Transverse colon (tissue), 4 donors: ENCODE measurements at regions not wholly inside any gene's neighbourhood (a gene's known extent, or its start where the extent isn't known, plus 50 kb on each side); places are given as distances from the start of the nearest gene placed in this dataset.

Source experiments
- DNase-seq: peaks from one replicate; pipeline ENCODE4 v3.0.0-alpha.2; 2019
- H3K27ac ChIP-seq, 4 donors: fragments of 200-600 bp; sonication (generic); 2 replicates each; pipeline ENCODE4 v1.5.1; 2016 to 2018; ENCODE audit warnings: inconsistent platforms in 4 of 4
- H3K27me3 ChIP-seq: fragments of 200-600 bp; sonication (generic); 2 replicates; pipeline ENCODE4 v1.5.1; 2017; ENCODE audit warnings: inconsistent platforms
- H3K36me3 ChIP-seq, 4 donors: fragments of 200-600 bp; sonication (generic); 2 replicates each; pipeline ENCODE4 v1.5.1; 2017 to 2019; ENCODE audit warnings: inconsistent platforms in 4 of 4
- H3K4me1 ChIP-seq, 4 donors: fragments of 200-600 bp; sonication (generic); 2 replicates each; pipeline ENCODE4 v1.5.1; 2017 to 2020; ENCODE audit warnings: inconsistent platforms in 4 of 4
- H3K4me3 ChIP-seq, 4 donors: fragments of 200-600 bp; sonication (generic); 1 replicate in 1 of 4; 2 replicates in 3 of 4; pipeline versions ENCODE4 v1.5.1 to v1.6.1; 2017 to 2019; ENCODE audit warnings: inconsistent platforms in 4 of 4
- H3K9me3 ChIP-seq, 2 donors: fragments of 200-600 bp; sonication (generic); 2 replicates each; pipeline ENCODE4 v1.5.1; 2017 to 2019; ENCODE audit warnings: inconsistent platforms in 2 of 2
- EP300 ChIP-seq: sonication (generic); formaldehyde crosslinking; IDR thresholded peaks from one replicate; pipeline ENCODE4 v1.6.1; 2017; ENCODE audit warnings: antibody characterized with exemption, low read depth
- POLR2A ChIP-seq: fragments of 450-650 bp; IDR thresholded peaks from one replicate; pipeline ENCODE4 v1.6.1; 2016; ENCODE audit warnings: antibody characterized with exemption, mild to moderate bottlenecking, moderate library complexity
- POLR2AphosphoS5 ChIP-seq, 3 donors: sonication (generic); formaldehyde crosslinking; IDR thresholded peaks; one replicate each; pipeline ENCODE4 v1.6.1; 2016; ENCODE audit warnings: antibody characterized with exemption in 3 of 3
- WGBS, 2 donors: methylation state at CpG; one replicate each; pipeline ENCODE4 v1.1.5; 2018; ENCODE audit warnings: low coverage in 1 of 2; 5-methylcytosine and 5-hydroxymethylcytosine counted together
- in situ Hi-C, 4 donors: fragments of 200-750 bp; cut with MboI; loops; one replicate each; pipeline versions ENCODE4 v1.15.0 to v1.15.1; 2017; ENCODE audit warnings: low sequenced_read_pairs in 3 of 4, low pct_ligation_motif_present in 1 of 4, low pct_unique_long_range_greater_than_20kb in 1 of 4
- intact Hi-C: fragments of 100-400 bp; cut with DNase I; formaldehyde crosslinking; loops from one replicate; pipeline ENCODE4 v1.15.1; 2023; ENCODE audit warnings: low total_unique reads
- TF ChIP-seq, protein P1 (sequence below), 5 experiments: fragments of 200-600 bp in 3 of 5; fragments of 450-650 bp in 2 of 5; sonication (generic) in 3 of 5; IDR thresholded peaks; 1 replicate in 2 of 5; 2 replicates in 3 of 5; pipeline ENCODE4 v1.5.1; 2016 to 2017; ENCODE audit warnings: antibody characterized with exemption in 5 of 5, inconsistent platforms in 3 of 5, mild to moderate bottlenecking in 2 of 5, moderate library complexity in 1 of 5

DNA sequence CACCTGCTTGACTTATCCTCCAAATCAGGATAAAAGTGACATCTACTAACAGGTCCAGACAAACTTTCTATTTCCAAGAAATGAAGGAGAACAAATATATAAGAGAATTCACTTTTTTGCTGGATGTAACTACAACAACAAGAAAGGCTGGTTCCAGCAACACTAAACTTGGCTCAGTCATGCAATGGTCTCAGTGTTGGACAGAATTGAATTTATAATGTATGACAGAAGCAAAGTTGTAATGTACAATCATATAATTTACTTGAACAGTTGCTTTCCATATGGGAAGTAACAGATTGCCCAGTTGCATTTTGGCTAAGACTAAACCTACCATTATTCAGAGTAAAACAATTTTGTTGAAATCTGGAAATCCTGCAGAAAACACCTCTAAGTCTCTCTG lies 183.3 kb upstream of the INTU start:
- TF ChIP-seq POLR2A = no peak
- Histone ChIP-seq H3K27me3 (no peaks in the 10 kb centered on the region), H3K9me3 (no peaks in the 10 kb centered on the region), H3K4me3 (no peak overlapping the region), H3K36me3 (no peaks in the 10 kb centered on the region), H3K27ac (no peak overlapping the region), H3K4me1 (no peaks in the 10 kb centered on the region)
- in situ Hi-C loops = no loop called here
- DNase-seq = no peak
- intact Hi-C loops = no loop called here

DNA sequence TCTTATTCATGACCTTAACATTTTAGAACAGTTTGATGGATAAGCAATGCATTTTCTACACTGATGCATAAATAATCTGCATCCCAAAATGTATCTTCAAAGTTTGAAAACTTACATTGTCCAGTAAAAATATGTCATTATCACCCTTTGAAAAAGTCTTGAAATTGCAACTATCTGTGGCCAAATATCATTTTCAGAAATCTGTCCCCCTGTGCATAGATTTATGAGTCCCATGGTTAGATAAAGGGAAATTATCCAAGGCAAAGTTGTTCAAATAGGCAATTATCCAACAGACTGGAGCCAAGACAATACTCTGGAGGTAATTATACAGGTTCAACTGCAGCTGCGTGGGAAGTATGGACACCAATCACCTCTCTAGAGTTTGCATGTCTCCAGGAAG lies 182.5 kb upstream of the INTU start:
- intact Hi-C loops (no loop called here), in situ Hi-C loops (loop anchor here in 1 of 4 donors (25.0 kb wide), 1 partner anchor 88 kb away; no protein-coding TSS in a partner anchor)
- H3K27ac ChIP-seq = no peak overlapping the region
- H3K4me3 ChIP-seq = no peak overlapping the region
- WGBS, 2 donors = 38 to 40% methylated on average over 1 of the region's 1 CpG
- H3K27me3 ChIP-seq = no peaks in the 10 kb centered on the region
- H3K36me3 ChIP-seq = no peaks in the 10 kb centered on the region
- no peaks in the 10 kb centered on the region for H3K4me1 ChIP-seq
- no peak for DNase-seq
- no peaks in the 10 kb centered on the region for H3K9me3 ChIP-seq
- TF ChIP-seq EP300 (no peak), POLR2A (no peak), POLR2AphosphoS5 (IDR thresholded peaks at IDR 0.05) (no peak)
- TF ChIP-seq, protein P1, sequence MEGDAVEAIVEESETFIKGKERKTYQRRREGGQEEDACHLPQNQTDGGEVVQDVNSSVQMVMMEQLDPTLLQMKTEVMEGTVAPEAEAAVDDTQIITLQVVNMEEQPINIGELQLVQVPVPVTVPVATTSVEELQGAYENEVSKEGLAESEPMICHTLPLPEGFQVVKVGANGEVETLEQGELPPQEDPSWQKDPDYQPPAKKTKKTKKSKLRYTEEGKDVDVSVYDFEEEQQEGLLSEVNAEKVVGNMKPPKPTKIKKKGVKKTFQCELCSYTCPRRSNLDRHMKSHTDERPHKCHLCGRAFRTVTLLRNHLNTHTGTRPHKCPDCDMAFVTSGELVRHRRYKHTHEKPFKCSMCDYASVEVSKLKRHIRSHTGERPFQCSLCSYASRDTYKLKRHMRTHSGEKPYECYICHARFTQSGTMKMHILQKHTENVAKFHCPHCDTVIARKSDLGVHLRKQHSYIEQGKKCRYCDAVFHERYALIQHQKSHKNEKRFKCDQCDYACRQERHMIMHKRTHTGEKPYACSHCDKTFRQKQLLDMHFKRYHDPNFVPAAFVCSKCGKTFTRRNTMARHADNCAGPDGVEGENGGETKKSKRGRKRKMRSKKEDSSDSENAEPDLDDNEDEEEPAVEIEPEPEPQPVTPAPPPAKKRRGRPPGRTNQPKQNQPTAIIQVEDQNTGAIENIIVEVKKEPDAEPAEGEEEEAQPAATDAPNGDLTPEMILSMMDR (IDR thresholded peaks at IDR 0.05) = no peak

DNA sequence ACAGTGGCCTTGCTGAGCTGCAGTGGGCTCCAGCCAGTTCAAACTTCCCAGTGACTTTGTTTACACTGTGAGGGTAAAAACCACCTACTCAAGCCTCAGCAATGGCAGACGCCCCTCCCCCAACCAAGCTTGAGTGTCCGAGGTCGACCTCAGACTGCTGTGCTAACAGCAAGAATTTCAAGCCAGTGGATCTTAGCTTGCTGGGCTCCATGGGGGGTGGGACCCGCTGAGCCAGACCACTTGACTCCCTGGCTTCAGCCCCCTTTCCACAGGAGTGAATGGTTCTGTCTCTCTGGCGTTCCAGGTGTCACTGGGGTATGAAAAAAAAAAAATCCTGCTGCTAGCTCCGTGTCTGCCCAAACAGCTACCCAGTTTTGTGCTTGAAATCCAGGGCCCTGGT lies 168.9 kb upstream of the INTU start:
- no peak for DNase-seq
- Histone ChIP-seq H3K4me3 (no peak overlapping the region), H3K27me3 (no peaks in the 10 kb centered on the region), H3K36me3 (no peaks in the 10 kb centered on the region), H3K9me3 (no peaks in the 10 kb centered on the region), H3K27ac (no peak overlapping the region), H3K4me1 (no peaks in the 10 kb centered on the region)
- in situ Hi-C loops = loop anchor here in 1 of 4 donors (25.0 kb wide), 1 partner anchor 102 kb away; no protein-coding TSS in a partner anchor
- TF ChIP-seq POLR2A = no peak
- TF ChIP-seq POLR2AphosphoS5 (IDR thresholded peaks at IDR 0.05) = no peak
- TF ChIP-seq, protein P1 (IDR thresholded peaks at IDR 0.05) = no peak
- no peak for TF ChIP-seq EP300
- 60% methylated on average over 6 of the region's 6 CpGs; no CpG with 5 or more reads in 1 of the 2 donors for WGBS, 2 donors
- intact Hi-C loops = no loop called here

DNA sequence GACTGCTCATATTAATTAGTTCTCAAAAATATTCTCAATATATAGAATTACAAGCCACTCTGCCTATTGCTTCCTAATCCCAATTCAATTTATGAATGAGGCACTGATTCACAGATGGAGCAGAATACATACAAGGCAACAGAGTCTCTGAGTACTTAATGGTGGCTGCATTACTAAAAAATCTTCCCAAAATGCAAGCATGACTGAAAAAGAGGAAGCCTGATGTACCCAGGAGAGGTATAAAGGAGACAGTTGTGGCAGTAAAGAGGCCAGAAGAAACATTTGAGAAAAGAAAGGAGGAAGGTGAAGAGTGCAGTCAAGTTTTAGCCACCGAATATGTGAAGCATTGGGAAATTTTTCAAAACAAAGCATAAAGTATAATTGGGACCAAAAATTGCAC lies 163.2 kb upstream of the INTU start:
- WGBS, 2 donors = 85 to 86% methylated on average over 1 of the region's 1 CpG
- H3K9me3 ChIP-seq = no peaks in the 10 kb centered on the region
- TF ChIP-seq EP300 (no peak), POLR2AphosphoS5 (IDR thresholded peaks at IDR 0.05) (no peak), POLR2A (no peak)
- TF ChIP-seq, protein P1 (IDR thresholded peaks at IDR 0.05) = no peak
- no peaks in the 10 kb centered on the region for H3K27me3 ChIP-seq
- no peak overlapping the region for H3K4me3 ChIP-seq
- H3K4me1 ChIP-seq = no peaks in the 10 kb centered on the region
- in situ Hi-C loops = loop anchor here in 1 of 4 donors (25.0 kb wide), 1 partner anchor 107 kb away; no protein-coding TSS in a partner anchor
- no peaks in the 10 kb centered on the region for H3K36me3 ChIP-seq
- H3K27ac ChIP-seq = no peak overlapping the region
- intact Hi-C loops = no loop called here
- DNase-seq = no peak
